HCT116 (cell line): ENCODE measurements at regions not wholly inside any gene's neighbourhood (a gene's known extent, or its start where the extent isn't known, plus 50 kb on each side); places are given as distances from the start of the nearest gene placed in this dataset.

Experiments
- CEBPB ChIP-seq: IDR thresholded peaks from 2 replicates; pipeline ENCODE4 v1.6.1; 2012; ENCODE audit warnings: low read depth
- CTCF ChIP-seq, 3 experiments: fragments of 200-600 bp in 1 of 3; sonication (generic) in 1 of 3; IDR thresholded peaks in 2 of 3; conservative IDR thresholded peaks in 1 of 3; 2 replicates each; pipeline ENCODE4 v1.5.1; 2012 to 2017; ENCODE audit warnings: low read depth in 2 of 3, low read length in 2 of 3, antibody characterized with exemption in 1 of 3, borderline replicate concordance in 1 of 3, control low read depth in 1 of 3, mild to moderate bottlenecking in 1 of 3, mixed read lengths in 1 of 3, mixed run types in 1 of 3, moderate library complexity in 1 of 3; ENCODE audit not compliant: insufficient read depth in 1 of 3
- EZH2 ChIP-seq: fragments of 200-600 bp; sonication (generic); IDR thresholded peaks from 2 replicates; pipeline ENCODE4 v1.6.1; 2017; ENCODE audit warnings: antibody characterized with exemption, mixed run types
- POLR2AphosphoS5 ChIP-seq: IDR thresholded peaks from 2 replicates; pipeline ENCODE4 v1.6.1; 2011; ENCODE audit warnings: mild to moderate bottlenecking, low read depth, low read length, moderate library complexity

GRCh38 chr4:130210864-130211263 is 1114.9 kb downstream of the C4orf33 start:
- no peak for TF ChIP-seq POLR2AphosphoS5
- TF ChIP-seq CTCF (IDR thresholded peaks at IDR 0.05 in 2 of 3, conservative IDR thresholded peaks at IDR 0.05 in 1 of 3; ENCODE audit: borderline replicate concordance in 1 of 3, insufficient read depth in 1 of 3, low read depth in 2 of 3, low read length in 2 of 3), result no peak
- TF ChIP-seq EZH2, result no peak
- TF ChIP-seq CEBPB, result no peak
